Mesenchymal stem cell (in vitro differentiated cells and primary cell): ENCODE measurements at regions not wholly inside any gene's neighbourhood (a gene's known extent, or its start where the extent isn't known, plus 50 kb on each side); places are given as distances from the start of the nearest gene placed in this dataset.
"Not testable (repeated sequence)": the region's sequence is repeated elsewhere in the genome, so short reads cannot be mapped to it uniquely, and the experiment has no call there.

ENCODE experiments used
- DNase-seq: peaks from one replicate; pipeline ENCODE4 v3.0.0-alpha.2; 2013
- H2AFZ ChIP-seq: one replicate; pipeline ENCODE4 v1.6.1; 2013; ENCODE audit warnings: low read depth, mild to moderate bottlenecking, control low read depth, inconsistent platforms, low read length, moderate library complexity
- H2AK5ac ChIP-seq: 2 replicates; pipeline ENCODE4 v1.6.1; 2013; ENCODE audit warnings: low read length, moderate library complexity, mild to moderate bottlenecking, inconsistent platforms; ENCODE audit not compliant: severe bottlenecking
- H2BK120ac ChIP-seq: one replicate; pipeline ENCODE4 v1.6.1; 2013; ENCODE audit warnings: low read depth, mild to moderate bottlenecking, inconsistent platforms, low read length, moderate library complexity
- H2BK12ac ChIP-seq, 2 experiments: one replicate each; pipeline ENCODE4 v1.6.1; 2013; ENCODE audit warnings: inconsistent platforms in 2 of 2, low read length in 2 of 2, mild to moderate bottlenecking in 2 of 2, moderate library complexity in 2 of 2, control low read depth in 1 of 2
- H2BK15ac ChIP-seq: one replicate; pipeline ENCODE4 v1.6.1; 2013; ENCODE audit warnings: mild to moderate bottlenecking, low read depth, inconsistent platforms; ENCODE audit not compliant: poor library complexity, severe bottlenecking
- H2BK5ac ChIP-seq: 2 replicates; pipeline ENCODE4 v1.6.1; 2013; ENCODE audit warnings: low read depth, mild to moderate bottlenecking, low read length, control low read depth, inconsistent platforms; ENCODE audit not compliant: poor library complexity, severe bottlenecking
- H3K14ac ChIP-seq, 2 experiments: one replicate each; pipeline ENCODE4 v1.6.1; 2013; ENCODE audit warnings: inconsistent platforms in 2 of 2, low read length in 2 of 2, control low read depth in 1 of 2, mild to moderate bottlenecking in 1 of 2, moderate library complexity in 1 of 2
- H3K18ac ChIP-seq, 2 experiments: one replicate each; pipeline ENCODE4 v1.6.1; 2013; ENCODE audit warnings: inconsistent platforms in 2 of 2, low read length in 2 of 2, control low read depth in 1 of 2, low read depth in 1 of 2, mild to moderate bottlenecking in 1 of 2
- H3K23ac ChIP-seq, 2 experiments: one replicate each; pipeline ENCODE4 v1.6.1; 2013; ENCODE audit warnings: inconsistent platforms in 2 of 2, low read length in 2 of 2, mild to moderate bottlenecking in 2 of 2, moderate library complexity in 2 of 2, control low read depth in 1 of 2
- H3K27ac ChIP-seq: 2 replicates; pipeline ENCODE4 v1.5.1; 2013; ENCODE audit warnings: mild to moderate bottlenecking, moderate library complexity, low read length, control low read depth, inconsistent platforms; ENCODE audit not compliant: poor library complexity, severe bottlenecking
- H3K27me3 ChIP-seq, 2 experiments: 2 replicates each; pipeline versions ENCODE4 v1.6.1 to v1.7.0; 2013; ENCODE audit warnings: low read length in 2 of 2, mild to moderate bottlenecking in 2 of 2, moderate library complexity in 2 of 2, control low read depth in 1 of 2, inconsistent platforms in 1 of 2; ENCODE audit not compliant: control insufficient read depth in 1 of 2, insufficient read depth in 1 of 2
- H3K36me3 ChIP-seq, 2 experiments: 2 replicates each; pipeline versions ENCODE4 v1.6.1 to v1.7.0; 2013; ENCODE audit warnings: low read length in 2 of 2, control low read depth in 1 of 2, inconsistent platforms in 1 of 2, low read depth in 1 of 2, mild to moderate bottlenecking in 1 of 2; ENCODE audit not compliant: insufficient read depth in 2 of 2, control insufficient read depth in 1 of 2
- H3K4ac ChIP-seq, 2 experiments: one replicate each; pipeline ENCODE4 v1.6.1; 2013; ENCODE audit warnings: inconsistent platforms in 2 of 2, low read length in 2 of 2, mild to moderate bottlenecking in 2 of 2, moderate library complexity in 2 of 2, control low read depth in 1 of 2, low read depth in 1 of 2
- H3K4me1 ChIP-seq: 2 replicates; pipeline ENCODE4 v1.6.1; 2013; ENCODE audit warnings: low read depth, low read length, control low read depth; ENCODE audit not compliant: control insufficient read depth, insufficient read depth
- H3K4me2 ChIP-seq: 2 replicates; pipeline ENCODE4 v1.6.1; 2013; ENCODE audit warnings: low read length, mild to moderate bottlenecking, inconsistent platforms; ENCODE audit not compliant: poor library complexity, severe bottlenecking
- H3K4me3 ChIP-seq, 2 experiments: 2 replicates each; pipeline versions ENCODE4 v1.5.1 to v1.7.0; 2013; ENCODE audit warnings: low read length in 2 of 2, mild to moderate bottlenecking in 2 of 2, control low read depth in 1 of 2, low read depth in 1 of 2; ENCODE audit not compliant: insufficient read depth in 1 of 2
- H3K79me1 ChIP-seq: replicated peaks from 2 replicates; pipeline ENCODE4 v1.6.1; 2013; ENCODE audit warnings: mild to moderate bottlenecking, control low read depth, low read length, inconsistent platforms; ENCODE audit not compliant: poor library complexity, severe bottlenecking
- H3K9ac ChIP-seq: 2 replicates; pipeline ENCODE4 v1.7.0; 2013; ENCODE audit warnings: mild to moderate bottlenecking, low read length, moderate library complexity
- H3K9me3 ChIP-seq: 2 replicates; pipeline ENCODE4 v1.7.0; 2013; ENCODE audit warnings: mild to moderate bottlenecking, low read length; ENCODE audit not compliant: control insufficient read depth
- H4K8ac ChIP-seq: one replicate; pipeline ENCODE4 v1.6.1; 2013; ENCODE audit warnings: inconsistent platforms, mild to moderate bottlenecking, low read length, moderate library complexity
- H4K91ac ChIP-seq: one replicate; pipeline ENCODE4 v1.6.1; 2013; ENCODE audit warnings: mild to moderate bottlenecking, low read length, inconsistent platforms
- WGBS: methylation state at CpG from one replicate; pipeline ENCODE4 v1.1.7; 2013; ENCODE audit warnings: mixed read lengths; 5-methylcytosine and 5-hydroxymethylcytosine counted together

DNA sequence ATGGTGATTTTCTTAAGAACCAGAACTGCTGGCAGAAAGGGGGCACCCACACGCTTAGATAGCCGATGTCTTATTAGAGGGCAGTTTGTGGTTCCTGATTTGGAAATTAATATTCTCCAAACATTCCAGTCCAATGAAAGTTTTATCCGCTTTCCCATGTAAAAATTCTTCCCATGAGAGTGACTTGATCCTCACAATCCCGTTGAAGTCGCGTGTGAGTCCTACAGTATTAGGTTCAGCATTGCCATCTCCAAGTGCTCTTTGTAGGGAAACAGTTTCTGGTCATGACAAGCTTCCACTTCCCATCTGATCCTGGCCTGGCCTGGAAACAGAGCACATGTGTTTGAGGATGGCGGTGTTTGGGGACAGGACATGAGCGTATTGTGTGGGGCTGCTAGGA lies 176.9 kb downstream of the ADRA2C start:
- WGBS = 80% methylated on average over 6 of the region's 8 CpGs
- H3K4ac ChIP-seq = not testable (repeated sequence)

DNA sequence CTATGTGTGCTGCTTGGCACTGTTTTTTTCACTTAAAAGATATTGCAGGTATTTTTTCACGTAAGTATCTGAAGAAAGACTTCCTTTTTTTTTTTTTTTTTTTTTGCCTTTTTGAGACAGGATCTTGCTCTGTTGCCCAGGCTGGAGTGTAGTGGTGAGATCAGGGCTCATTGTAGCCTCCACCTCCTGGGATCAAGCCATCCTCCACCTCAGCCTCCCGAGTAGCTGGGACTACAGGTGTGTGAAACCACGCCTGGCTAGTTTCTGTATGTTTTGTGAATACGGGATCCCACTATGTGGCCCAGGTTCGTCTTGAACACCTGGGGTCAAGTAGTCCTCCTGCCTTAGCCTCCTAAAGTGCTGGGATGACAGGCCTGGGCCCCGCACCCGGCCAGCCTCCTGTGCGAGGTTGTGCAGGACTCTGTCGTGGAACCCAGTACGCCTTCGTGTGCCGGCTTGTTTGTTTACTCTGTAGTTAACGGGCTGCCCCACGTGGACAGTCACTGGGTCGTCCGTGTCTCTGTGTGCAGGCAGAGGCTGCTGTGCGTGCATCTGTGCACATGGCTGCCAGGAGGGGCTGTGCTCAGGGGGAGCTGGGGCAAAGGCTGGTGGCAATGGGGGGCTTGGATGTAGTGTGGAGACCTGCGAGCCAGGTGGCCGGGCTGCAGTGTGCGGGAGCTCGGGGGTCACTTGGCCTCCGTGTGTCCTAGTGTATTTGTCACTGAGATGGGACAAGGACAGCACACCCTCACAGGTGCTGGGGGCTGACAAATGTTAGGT lies 179.5 kb downstream of the ADRA2C start:
- no peak overlapping the region for H2AK5ac ChIP-seq
- peaks cover 0 to 5% of the 10 kb centered on the region in 2 experiments for H3K27me3 ChIP-seq
- no peak overlapping the region for H2BK5ac ChIP-seq
- H2BK12ac ChIP-seq = no peak overlapping the region
- WGBS = 92% methylated on average over 22 of the region's 22 CpGs
- no peak overlapping the region for H2BK15ac ChIP-seq
- no peak overlapping the region for H2BK120ac ChIP-seq
- no peak overlapping the region for H3K4me2 ChIP-seq
- no peak overlapping the region for H3K14ac ChIP-seq
- H4K8ac ChIP-seq = no peak overlapping the region
- peaks cover 2% of the 10 kb centered on the region for H3K4me1 ChIP-seq
- H3K9ac ChIP-seq = no peak overlapping the region
- no peak for DNase-seq
- H4K91ac ChIP-seq = no peak overlapping the region
- no peaks in the 10 kb centered on the region for H3K9me3 ChIP-seq
- H3K79me1 ChIP-seq = no peaks in the 10 kb centered on the region
- no peak overlapping the region for H2AFZ ChIP-seq
- no peak overlapping the region for H3K4me3 ChIP-seq
- no peak overlapping the region for H3K27ac ChIP-seq
- H3K18ac ChIP-seq = no peak overlapping the region
- peaks cover 5 to 13% of the 10 kb centered on the region in 2 experiments for H3K36me3 ChIP-seq
- no peak overlapping the region for H3K23ac ChIP-seq
- H3K4ac ChIP-seq = no peak overlapping the region

More for the DNA sequence above, 176.9 kb downstream of the ADRA2C start:
- H3K9me3 ChIP-seq, H3K14ac ChIP-seq, H3K79me1 ChIP-seq, H2BK120ac ChIP-seq, H3K4me1 ChIP-seq, H2BK12ac ChIP-seq, H2AK5ac ChIP-seq, H2BK5ac ChIP-seq, H3K18ac ChIP-seq, H4K91ac ChIP-seq, H2AFZ ChIP-seq, H3K4me2 ChIP-seq, H3K4me3 ChIP-seq, DNase-seq, H3K23ac ChIP-seq, H3K27me3 ChIP-seq, H3K9ac ChIP-seq, H2BK15ac ChIP-seq, H3K27ac ChIP-seq: not testable (repeated sequence)
- Histone ChIP-seq H3K36me3 (peaks cover 5 to 13% of the 10 kb centered on the region in 2 experiments), H4K8ac (peak overlapping the region; percentile 23)

DNA sequence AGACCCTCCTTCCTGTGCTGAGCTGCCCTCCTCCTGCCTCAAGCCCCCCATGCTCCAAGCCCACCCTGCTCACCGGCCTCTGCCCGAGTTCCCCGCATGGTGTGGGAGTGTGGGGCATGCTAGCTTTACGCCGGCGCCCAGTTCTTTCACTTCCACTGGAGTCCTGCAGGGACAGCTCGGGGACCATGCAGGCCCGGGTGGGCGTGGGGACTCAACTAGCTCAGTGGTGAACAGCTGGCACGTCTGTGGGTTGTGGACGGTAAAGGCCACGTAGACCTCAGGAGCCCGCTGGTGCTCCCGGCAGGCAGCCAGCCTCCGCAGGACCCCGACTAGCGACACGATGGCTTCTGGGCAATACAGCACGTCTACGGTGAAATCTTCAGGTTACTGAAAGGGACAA lies 180.4 kb downstream of the ADRA2C start:
- peaks cover 5 to 14% of the 10 kb centered on the region in 2 experiments for H3K36me3 ChIP-seq
- H2AK5ac ChIP-seq, H3K9ac ChIP-seq, H3K9me3 ChIP-seq, H2BK15ac ChIP-seq, H2BK12ac ChIP-seq, H3K4ac ChIP-seq, H4K91ac ChIP-seq, H3K4me2 ChIP-seq, H3K18ac ChIP-seq, H2BK5ac ChIP-seq, H2AFZ ChIP-seq, H3K79me1 ChIP-seq, H2BK120ac ChIP-seq, H4K8ac ChIP-seq, H3K14ac ChIP-seq, H3K27me3 ChIP-seq, H3K27ac ChIP-seq, DNase-seq, H3K4me1 ChIP-seq, H3K4me3 ChIP-seq, H3K23ac ChIP-seq: not testable (repeated sequence)
- 97% methylated on average over 20 of the region's 20 CpGs for WGBS

DNA sequence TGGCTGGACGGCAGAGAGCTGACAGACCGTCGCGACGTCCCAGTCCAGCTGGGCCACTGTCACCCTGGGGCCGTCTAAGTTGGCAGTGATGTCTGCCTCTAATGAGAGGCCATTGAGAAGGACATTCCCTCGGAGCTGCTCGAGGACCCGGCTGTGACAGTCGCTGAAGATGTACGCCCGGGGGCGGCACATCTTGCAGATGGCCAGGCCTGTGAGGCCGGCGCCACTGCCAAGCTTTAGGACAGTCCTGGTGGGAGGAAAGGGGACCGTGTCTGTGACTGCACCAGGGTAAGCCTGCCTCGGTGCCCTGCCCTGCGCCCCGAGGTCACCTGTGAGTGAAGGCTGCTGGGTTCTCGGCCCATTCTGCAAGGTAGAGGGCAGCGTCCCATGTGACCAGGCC lies 181.6 kb downstream of the ADRA2C start:
- H3K36me3 ChIP-seq = peaks cover 5 to 16% of the 10 kb centered on the region in 2 experiments
- not testable (repeated sequence) for DNase-seq, H2BK12ac ChIP-seq, H2BK5ac ChIP-seq, H3K27me3 ChIP-seq, H2AFZ ChIP-seq, H3K4me3 ChIP-seq, H3K27ac ChIP-seq, H3K4me2 ChIP-seq, H3K23ac ChIP-seq, H2AK5ac ChIP-seq, H3K14ac ChIP-seq, H2BK15ac ChIP-seq, H3K4ac ChIP-seq, H3K18ac ChIP-seq, H3K4me1 ChIP-seq, H3K9me3 ChIP-seq, H3K79me1 ChIP-seq, H2BK120ac ChIP-seq, H4K91ac ChIP-seq, H4K8ac ChIP-seq, H3K9ac ChIP-seq
- WGBS = 96% methylated on average over 21 of the region's 21 CpGs
